GM10266 (cell line): ENCODE measurements at regions not wholly inside any gene's neighbourhood (a gene's known extent, or its start where the extent isn't known, plus 50 kb on each side); places are given as distances from the start of the nearest gene placed in this dataset.

Experiments
- DNase-seq: peaks from one replicate; pipeline ENCODE4 v3.0.0; 2012; ENCODE audit errors: extremely low spot score
- TF ChIP-seq, protein P1 (sequence below): IDR thresholded peaks from 2 replicates; pipeline ENCODE4 v1.5.1; 2012; ENCODE audit warnings: mild to moderate bottlenecking, low read depth; ENCODE audit not compliant: control insufficient read depth, insufficient read depth; ENCODE audit errors: missing control alignments

DNA sequence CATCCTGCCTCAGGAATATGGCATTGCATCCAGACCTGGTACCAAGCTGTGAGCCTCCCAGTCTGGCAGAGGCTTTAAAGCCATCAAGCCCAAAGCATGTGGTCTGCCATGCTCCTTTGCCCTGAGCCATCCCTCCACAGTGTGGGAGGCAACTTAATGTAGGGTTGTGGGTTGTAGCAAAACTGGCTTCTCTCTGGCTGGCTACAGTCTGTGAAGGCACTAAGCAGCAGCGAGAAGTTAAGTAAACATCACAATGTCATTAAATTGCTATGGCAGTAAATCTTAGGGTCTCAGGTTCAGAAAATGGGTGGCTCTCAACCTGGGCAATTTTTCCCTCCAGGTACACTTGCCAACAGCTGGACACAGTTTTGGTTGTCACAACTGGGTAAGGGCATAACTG lies 472.9 kb downstream of the PREX1 start:
- no peak for DNase-seq

DNA sequence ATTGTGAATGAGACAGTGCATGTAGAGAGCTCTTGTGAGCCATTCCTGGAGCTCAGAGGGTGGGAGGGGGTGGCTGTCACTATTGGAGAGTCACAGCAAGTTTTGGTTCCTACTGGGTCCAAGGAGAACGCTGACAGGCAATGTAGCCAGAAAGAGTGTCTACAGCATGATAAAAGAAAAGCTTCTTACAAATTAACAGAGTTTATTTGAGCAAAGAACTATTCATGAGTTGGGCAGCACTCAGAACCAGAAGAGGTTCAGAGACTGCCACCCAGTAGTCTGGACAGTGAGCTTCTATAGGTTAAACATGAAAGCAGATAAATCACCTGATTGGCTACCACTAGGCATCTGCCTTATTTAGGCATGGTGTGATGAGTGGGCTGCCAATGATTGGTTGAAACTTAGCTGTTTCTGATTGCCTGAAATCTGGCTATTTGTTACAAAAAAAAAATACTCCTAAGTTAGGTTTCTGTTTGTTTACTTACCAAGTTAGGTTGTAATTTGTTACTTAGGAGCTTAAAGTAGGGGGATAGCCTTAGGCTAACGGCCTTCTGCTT lies 473.4 kb downstream of the PREX1 start:
- no peak for DNase-seq
- TF ChIP-seq, protein P1, sequence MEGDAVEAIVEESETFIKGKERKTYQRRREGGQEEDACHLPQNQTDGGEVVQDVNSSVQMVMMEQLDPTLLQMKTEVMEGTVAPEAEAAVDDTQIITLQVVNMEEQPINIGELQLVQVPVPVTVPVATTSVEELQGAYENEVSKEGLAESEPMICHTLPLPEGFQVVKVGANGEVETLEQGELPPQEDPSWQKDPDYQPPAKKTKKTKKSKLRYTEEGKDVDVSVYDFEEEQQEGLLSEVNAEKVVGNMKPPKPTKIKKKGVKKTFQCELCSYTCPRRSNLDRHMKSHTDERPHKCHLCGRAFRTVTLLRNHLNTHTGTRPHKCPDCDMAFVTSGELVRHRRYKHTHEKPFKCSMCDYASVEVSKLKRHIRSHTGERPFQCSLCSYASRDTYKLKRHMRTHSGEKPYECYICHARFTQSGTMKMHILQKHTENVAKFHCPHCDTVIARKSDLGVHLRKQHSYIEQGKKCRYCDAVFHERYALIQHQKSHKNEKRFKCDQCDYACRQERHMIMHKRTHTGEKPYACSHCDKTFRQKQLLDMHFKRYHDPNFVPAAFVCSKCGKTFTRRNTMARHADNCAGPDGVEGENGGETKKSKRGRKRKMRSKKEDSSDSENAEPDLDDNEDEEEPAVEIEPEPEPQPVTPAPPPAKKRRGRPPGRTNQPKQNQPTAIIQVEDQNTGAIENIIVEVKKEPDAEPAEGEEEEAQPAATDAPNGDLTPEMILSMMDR: no peak

More for the DNA sequence above, 472.9 kb downstream of the PREX1 start:
- TF ChIP-seq, protein P1: no peak

DNA sequence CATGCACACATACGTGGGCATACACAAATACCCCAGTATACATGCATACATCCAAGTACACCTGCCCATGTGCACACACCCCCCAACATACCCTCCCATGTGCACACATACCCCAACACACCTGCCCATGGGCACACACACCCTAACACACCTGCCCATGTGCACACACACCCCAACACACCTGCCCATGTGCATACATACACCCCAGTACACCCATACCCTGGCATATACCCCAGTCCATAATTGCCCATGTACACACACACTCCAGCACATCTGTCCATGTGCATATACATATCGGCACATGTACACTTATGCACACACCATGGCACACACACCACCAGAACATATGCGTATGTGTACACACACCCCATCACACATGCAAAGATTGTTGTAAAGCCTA lies 475.2 kb downstream of the PREX1 start:
- DNase-seq: no peak
- TF ChIP-seq, protein P1: no peak

DNA sequence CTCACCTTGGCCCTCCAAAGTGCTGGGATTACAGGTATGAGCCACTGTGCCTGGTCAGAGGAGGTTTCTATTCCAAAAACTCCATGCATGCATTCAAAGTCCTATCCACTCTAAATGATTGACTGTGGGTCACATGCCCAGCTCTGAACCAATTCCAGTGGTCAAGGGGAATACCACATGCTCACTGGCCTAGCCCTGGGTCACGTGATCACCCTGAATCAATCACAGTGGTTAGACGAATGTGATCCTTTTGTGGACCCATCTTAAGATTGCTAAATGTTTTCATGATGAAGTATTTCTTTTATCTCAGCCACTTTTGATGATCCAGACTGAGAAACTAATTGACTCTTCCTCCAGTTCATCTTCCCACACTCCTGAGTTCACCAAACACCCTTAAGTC lies 475.8 kb downstream of the PREX1 start:
- no peak for DNase-seq
- TF ChIP-seq, protein P1: no peak

DNA sequence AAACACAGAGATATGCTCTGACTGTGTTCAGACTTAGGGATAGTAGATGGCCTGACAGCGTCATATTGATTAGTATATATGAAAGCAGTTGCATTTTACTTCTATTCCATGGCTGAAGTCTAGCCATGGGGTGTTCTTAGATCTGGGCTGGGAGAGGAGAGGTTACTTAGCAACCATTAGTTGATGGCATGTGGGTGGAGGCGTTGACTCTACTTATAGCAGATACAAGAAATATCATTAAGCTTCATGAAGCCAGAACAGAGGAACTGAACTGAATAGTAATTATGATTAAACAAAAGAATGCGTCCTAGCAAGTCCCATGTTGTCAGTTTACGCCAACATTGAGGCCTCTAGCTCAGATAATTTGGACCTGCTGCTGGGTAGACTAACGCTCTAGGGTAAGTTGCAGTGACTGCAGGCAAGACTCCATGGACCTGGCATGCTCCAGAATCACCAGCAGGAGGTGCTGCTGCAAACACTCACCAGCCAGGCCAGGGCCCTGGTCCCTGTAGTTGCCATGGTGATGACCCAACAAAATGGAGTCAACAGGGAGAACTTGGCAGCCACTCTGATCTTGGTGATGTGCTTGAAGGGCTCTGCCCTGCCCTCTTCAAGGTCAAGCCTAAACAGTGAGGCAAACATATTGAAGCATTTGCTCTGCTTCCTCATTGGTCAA lies 477.3 kb downstream of the PREX1 start:
- DNase-seq: no peak
- TF ChIP-seq, protein P1: peak; percentile 25

DNA sequence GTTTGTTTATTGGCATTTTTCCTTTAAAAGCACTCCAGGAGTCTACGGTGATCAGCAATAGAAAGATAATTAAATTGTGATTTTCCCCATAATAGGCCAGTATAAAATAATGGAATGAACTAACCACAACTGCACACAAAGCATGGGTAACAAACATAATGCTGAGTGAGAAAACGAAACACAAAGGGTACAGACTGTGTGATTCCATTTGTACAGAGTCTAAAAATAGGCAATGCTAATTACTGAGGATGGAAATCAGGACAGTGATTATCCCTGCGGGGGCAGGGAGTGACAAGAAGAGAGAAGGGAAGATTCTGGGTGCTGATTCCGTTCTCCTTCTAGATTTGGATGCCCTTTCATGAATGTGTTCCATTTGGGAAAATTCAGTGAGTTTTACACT lies 478.1 kb downstream of the PREX1 start:
- TF ChIP-seq, protein P1: no peak
- no peak for DNase-seq

DNA sequence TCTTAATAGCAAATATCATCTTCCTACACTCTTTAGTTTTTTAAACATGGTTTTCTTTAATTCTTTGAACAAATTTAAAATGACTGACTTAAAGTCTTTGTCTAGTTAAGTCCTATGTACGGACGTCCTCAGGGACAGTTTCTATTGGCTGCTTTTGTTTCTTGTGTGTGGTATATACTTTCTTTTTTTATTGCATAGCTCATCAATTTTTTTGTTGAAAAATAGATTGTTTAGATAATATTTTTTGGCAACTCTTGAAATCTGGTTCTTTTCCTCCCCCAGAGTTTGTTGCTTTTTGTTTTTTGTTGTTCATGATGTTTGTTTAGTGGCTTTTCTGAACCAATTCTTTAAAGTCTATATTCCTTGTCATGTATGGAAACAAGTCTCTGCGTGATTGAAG lies 479.8 kb downstream of the PREX1 start:
- TF ChIP-seq, protein P1: no peak
- DNase-seq: no peak
